Activated CD8-positive, alpha-beta T cell treated with anti-CD3 and anti-CD28 coated beads for 36 hours (primary cell): ENCODE measurements at regions not wholly inside any gene's neighbourhood (a gene's known extent, or its start where the extent isn't known, plus 50 kb on each side); places are given as distances from the start of the nearest gene placed in this dataset.

Source experiments
- ATAC-seq: fragments of 200-7000 bp; cut with Tn5 transposase; one replicate; pipeline ENCODE4 v1.10.0; 2021; ENCODE audit warnings: mild to moderate bottlenecking, moderate library complexity
- CTCF ChIA-PET: fragments of 350-600 bp; sonication (Branson Sonifier 250); formaldehyde crosslinking; loops from one replicate; lab custom pipeline; 2021; ENCODE audit warnings: antibody characterized with exemption; lab: Charles Lee
- POLR2A ChIA-PET: fragments of 350-600 bp; sonication (Branson Sonifier 250); formaldehyde crosslinking; loops from one replicate; lab custom pipeline; 2021; ENCODE audit warnings: antibody characterized with exemption; lab: Charles Lee
- DNase-seq: peaks from one replicate; pipeline ENCODE4 v3.0.0-alpha.2; 2020
- H3K27ac Mint-ChIP-seq: one replicate; pipeline ENCODE4 v1.8.0; 2021; ENCODE audit warnings: mild to moderate bottlenecking, mixed read lengths
- H3K27me3 Mint-ChIP-seq: one replicate; pipeline ENCODE4 v1.8.0; 2021; ENCODE audit warnings: mixed read lengths
- H3K36me3 Mint-ChIP-seq: one replicate; pipeline ENCODE4 v1.8.0; 2021; ENCODE audit warnings: low read depth, mixed read lengths
- H3K4me1 Mint-ChIP-seq: one replicate; pipeline ENCODE4 v1.8.0; 2021; ENCODE audit warnings: low read depth, mixed read lengths
- H3K4me3 Mint-ChIP-seq: one replicate; pipeline ENCODE4 v1.8.0; 2021; ENCODE audit warnings: mild to moderate bottlenecking, moderate library complexity, mixed read lengths
- H3K9me3 Mint-ChIP-seq: one replicate; pipeline ENCODE4 v1.8.0; 2021; ENCODE audit warnings: mixed read lengths
- CTCF ChIP-seq: fragments of 200-600 bp; IDR thresholded peaks from one replicate; pipeline ENCODE4 v1.8.0; 2022; ENCODE audit warnings: antibody characterized with exemption, mild to moderate bottlenecking
- intact Hi-C: fragments of 100-400 bp; cut with micrococcal nuclease; formaldehyde crosslinking; loops from one replicate; pipeline ENCODE4 v1.10.0; 2022

- ChIA-PET CTCF (no interaction called here), POLR2A (interaction anchor here (0.6 kb wide), 1 partner anchor 68 kb away, joined by 3 read pairs; no protein-coding TSS in a partner anchor)
- ATAC-seq (no peak), DNase-seq (no peak)
- H3K4me1 Mint-ChIP-seq: no peaks in the 10 kb centered on the region
- no peak overlapping the region for H3K27ac Mint-ChIP-seq
- H3K36me3 Mint-ChIP-seq: no peaks in the 10 kb centered on the region
- intact Hi-C loops: no loop called here
- no peak overlapping the region for H3K4me3 Mint-ChIP-seq
- no peaks in the 10 kb centered on the region for H3K27me3 Mint-ChIP-seq
- no peaks in the 10 kb centered on the region for H3K9me3 Mint-ChIP-seq
- no peak for TF ChIP-seq CTCF
These were observed 335.2 kb downstream of the FBXW7 start for GRCh38 chr4:152200511-152201333.

- ATAC-seq (no peak), DNase-seq (no peak)
- POLR2A ChIA-PET: no interaction called here
- Mint-ChIP-seq H3K27ac (no peak overlapping the region), H3K27me3 (no peaks in the 10 kb centered on the region), H3K36me3 (no peaks in the 10 kb centered on the region), H3K4me1 (no peaks in the 10 kb centered on the region), H3K4me3 (no peak overlapping the region), H3K9me3 (peaks cover 2% of the 10 kb centered on the region)
- intact Hi-C loops: no loop called here
- no peak for TF ChIP-seq CTCF
- CTCF ChIA-PET: no interaction called here
These were observed 338.7 kb downstream of the FBXW7 start for GRCh38 chr4:152197211-152197610.

- ATAC-seq: no peak
- no peak for DNase-seq
- ChIA-PET CTCF (no interaction called here), POLR2A (no interaction called here)
- H3K4me1 Mint-ChIP-seq: no peaks in the 10 kb centered on the region
- H3K36me3 Mint-ChIP-seq: no peaks in the 10 kb centered on the region
- H3K9me3 Mint-ChIP-seq: peaks cover 2% of the 10 kb centered on the region
- TF ChIP-seq CTCF: no peak
- intact Hi-C loops: no loop called here
- no peaks in the 10 kb centered on the region for H3K27me3 Mint-ChIP-seq
- no peak overlapping the region for H3K4me3 Mint-ChIP-seq
- H3K27ac Mint-ChIP-seq: no peak overlapping the region
These were observed 340.0 kb downstream of the FBXW7 start for GRCh38 chr4:152195888-152196287.

GRCh38 chr4:152193059-152193458, 342.8 kb downstream of the FBXW7 start:
- Mint-ChIP-seq H3K27ac (no peak overlapping the region), H3K27me3 (no peaks in the 10 kb centered on the region), H3K4me3 (no peak overlapping the region), H3K36me3 (no peaks in the 10 kb centered on the region), H3K9me3 (peaks cover 2% of the 10 kb centered on the region), H3K4me1 (peaks cover 7% of the 10 kb centered on the region)
- DNase-seq (no peak), ATAC-seq (no peak)
- intact Hi-C loops: no loop called here
- ChIA-PET POLR2A (no interaction called here), CTCF (no interaction called here)
- no peak for TF ChIP-seq CTCF

GRCh38 chr4:152190907-152191306, 345.0 kb downstream of the FBXW7 start:
- H3K4me3 Mint-ChIP-seq: no peak overlapping the region
- DNase-seq (no peak), ATAC-seq (no peak)
- no peak overlapping the region for H3K27ac Mint-ChIP-seq
- intact Hi-C loops: no loop called here
- H3K9me3 Mint-ChIP-seq: peaks cover 2% of the 10 kb centered on the region
- ChIA-PET CTCF (no interaction called here), POLR2A (no interaction called here)
- H3K36me3 Mint-ChIP-seq: no peaks in the 10 kb centered on the region
- TF ChIP-seq CTCF: no peak
- peaks cover 7% of the 10 kb centered on the region for H3K4me1 Mint-ChIP-seq
- H3K27me3 Mint-ChIP-seq: no peaks in the 10 kb centered on the region
